H1 (cell line): ENCODE measurements at regions not wholly inside any gene's neighbourhood (a gene's known extent, or its start where the extent isn't known, plus 50 kb on each side); places are given as distances from the start of the nearest gene placed in this dataset.

Experiments used
- CTCF ChIA-PET: fragments of 300-600 bp; sonication (Branson Sonifier 250); formaldehyde crosslinking; loops from one replicate; lab custom pipeline; 2021; ENCODE audit not compliant: partially characterized antibody; lab: Charles Lee
- POLR2A ChIA-PET: fragments of 300-600 bp; sonication (Branson Sonifier 250); formaldehyde crosslinking; loops from one replicate; lab custom pipeline; 2021; ENCODE audit warnings: inconsistent platforms; ENCODE audit not compliant: partially characterized antibody; lab: Charles Lee
- DNase-seq, 2 experiments: peaks; one replicate each; pipeline versions ENCODE4 v3.0.0 to v3.0.0-alpha.2; 2010 to 2022; ENCODE audit warnings: low spot score in 2 of 2, low read depth in 1 of 2, mixed read lengths in 1 of 2
- FAIRE-seq: peaks from 2 replicates; lab custom pipeline; 2011; peaks lifted over from hg19 to GRCh38; lab: Jason Lieb, UNC
- H2AFZ ChIP-seq: 2 replicates; pipeline ENCODE4 v1.8.1; 2012; ENCODE audit warnings: low read length, inconsistent platforms
- H2AK5ac ChIP-seq: 2 replicates; pipeline ENCODE4 v1.6.1; 2013; ENCODE audit warnings: low read depth, low read length
- H2BK120ac ChIP-seq: replicated peaks from 2 replicates; pipeline ENCODE3; 2013; ENCODE audit warnings: low read depth, low read length, inconsistent platforms
- H2BK12ac ChIP-seq: 2 replicates; pipeline ENCODE4 v1.6.1; 2013; ENCODE audit warnings: low read depth, low read length
- H2BK15ac ChIP-seq: 2 replicates; pipeline ENCODE4 v1.6.1; 2013; ENCODE audit warnings: low read length
- H2BK20ac ChIP-seq: 2 replicates; pipeline ENCODE4 v1.6.1; 2013; ENCODE audit warnings: low read length
- H2BK5ac ChIP-seq: 2 replicates; pipeline ENCODE4 v1.6.1; 2013; ENCODE audit warnings: low read depth, low read length
- H3K14ac ChIP-seq: 2 replicates; pipeline ENCODE4 v1.6.1; 2013; ENCODE audit warnings: inconsistent platforms; ENCODE audit not compliant: insufficient read length
- H3K18ac ChIP-seq: 2 replicates; pipeline ENCODE4 v1.6.1; 2013; ENCODE audit warnings: low read length; ENCODE audit errors: extremely low read depth
- H3K23ac ChIP-seq: 2 replicates; pipeline ENCODE4 v1.6.1; 2013; ENCODE audit warnings: inconsistent platforms; ENCODE audit not compliant: insufficient read length
- H3K23me2 ChIP-seq: 2 replicates; pipeline ENCODE4 v1.6.1; 2013; ENCODE audit warnings: low read depth, low read length
- H3K27ac ChIP-seq: 2 replicates; pipeline ENCODE4 v1.6.1; 2011; ENCODE audit warnings: low read depth, low read length, inconsistent platforms
- H3K27me3 ChIP-seq, 4 experiments: replicated peaks in 1 of 4; 1 replicate in 1 of 4; 2 replicates in 3 of 4; pipeline versions ENCODE4 v1.6.1 to v1.8.1; 2011 to 2013; ENCODE audit warnings: low read length in 3 of 4, mild to moderate bottlenecking in 3 of 4, inconsistent platforms in 2 of 4, mixed read lengths in 2 of 4, moderate library complexity in 1 of 4; ENCODE audit not compliant: control insufficient read depth in 3 of 4, insufficient read depth in 3 of 4; ENCODE audit errors: extremely low read depth in 1 of 4
- H3K36me3 ChIP-seq, 4 experiments: 2 replicates each; pipeline versions ENCODE4 v1.6.1 to v1.8.1; 2011 to 2013; ENCODE audit warnings: mild to moderate bottlenecking in 4 of 4, low read length in 3 of 4, moderate library complexity in 2 of 4, control low read depth in 1 of 4, inconsistent platforms in 1 of 4; ENCODE audit not compliant: insufficient read depth in 4 of 4, control insufficient read depth in 2 of 4
- H3K4ac ChIP-seq: replicated peaks from 2 replicates; pipeline ENCODE3; 2013; ENCODE audit warnings: low read length, low read depth, mixed read lengths, inconsistent platforms; ENCODE audit not compliant: insufficient read length
- H3K4me1 ChIP-seq, 4 experiments: replicated peaks in 1 of 4; 1 replicate in 1 of 4; 2 replicates in 3 of 4; pipeline versions ENCODE4 v1.6.1 to v1.8.1; 2011 to 2013; ENCODE audit warnings: low read length in 3 of 4, inconsistent platforms in 2 of 4, mixed read lengths in 1 of 4; ENCODE audit not compliant: insufficient read depth in 4 of 4, control insufficient read depth in 3 of 4
- H3K4me2 ChIP-seq, 2 experiments: 2 replicates each; pipeline versions ENCODE4 v1.6.1 to v1.8.1; 2011 to 2013; ENCODE audit warnings: low read depth in 2 of 2, low read length in 2 of 2, control low read depth in 1 of 2, inconsistent platforms in 1 of 2, mild to moderate bottlenecking in 1 of 2; ENCODE audit not compliant: insufficient read depth in 1 of 2
- H3K4me3 ChIP-seq, 4 experiments: fragments of 200-600, 300-600 bp in 1 of 4; sonication (generic), shearing (Covaris generic), sonication (Bioruptor Twin) in 1 of 4; 2 replicates each; pipeline versions ENCODE4 v1.5.1 to v1.8.1; 2011 to 2016; ENCODE audit warnings: low read length in 4 of 4, low read depth in 3 of 4, control low read depth in 2 of 4, inconsistent platforms in 2 of 4, mild to moderate bottlenecking in 2 of 4, mixed read lengths in 1 of 4, moderate library complexity in 1 of 4; ENCODE audit not compliant: insufficient read depth in 2 of 4; ENCODE audit errors: extremely low read depth in 1 of 4
- H3K56ac ChIP-seq: replicated peaks from 2 replicates; pipeline ENCODE3; 2013; ENCODE audit warnings: low read depth, mild to moderate bottlenecking, mixed read lengths, low read length, inconsistent platforms; ENCODE audit not compliant: insufficient read length
- H3K79me1 ChIP-seq: 2 replicates; pipeline ENCODE4 v1.6.1; 2013; ENCODE audit warnings: low read depth, low read length, control low read depth
- H3K79me2 ChIP-seq, 2 experiments: 2 replicates each; pipeline versions ENCODE4 v1.6.1 to v1.8.1; 2012 to 2013; ENCODE audit warnings: low read length in 2 of 2, mild to moderate bottlenecking in 2 of 2, inconsistent platforms in 1 of 2; ENCODE audit not compliant: insufficient read depth in 2 of 2, control insufficient read depth in 1 of 2
- H3K9ac ChIP-seq, 4 experiments: replicated peaks in 1 of 4; 1 replicate in 1 of 4; 2 replicates in 3 of 4; pipeline versions ENCODE4 v1.6.1 to v1.8.1; 2011 to 2013; ENCODE audit warnings: low read depth in 3 of 4, low read length in 3 of 4, control low read depth in 2 of 4, mild to moderate bottlenecking in 2 of 4, moderate library complexity in 2 of 4, inconsistent platforms in 1 of 4; ENCODE audit errors: extremely low read depth in 1 of 4
- H3K9me3 ChIP-seq, 2 experiments: 2 replicates each; pipeline versions ENCODE4 v1.6.1 to v1.8.1; 2012 to 2013; ENCODE audit warnings: mild to moderate bottlenecking in 2 of 2, moderate library complexity in 2 of 2, control low read depth in 1 of 2, inconsistent platforms in 1 of 2, low read depth in 1 of 2, low read length in 1 of 2, mixed read lengths in 1 of 2; ENCODE audit not compliant: insufficient read depth in 2 of 2
- H4K20me1 ChIP-seq, 2 experiments: replicated peaks in 1 of 2; 2 replicates each; pipeline versions ENCODE3 to v1.8.1; 2011 to 2013; ENCODE audit warnings: inconsistent platforms in 2 of 2, low read length in 2 of 2, mild to moderate bottlenecking in 1 of 2; ENCODE audit not compliant: insufficient read depth in 2 of 2, control insufficient read depth in 1 of 2
- H4K5ac ChIP-seq: 2 replicates; pipeline ENCODE4 v1.6.1; 2013; ENCODE audit warnings: low read length, low read depth, mixed read lengths, inconsistent platforms; ENCODE audit not compliant: insufficient read length
- H4K8ac ChIP-seq: 2 replicates; pipeline ENCODE4 v1.8.0; 2013; ENCODE audit warnings: mild to moderate bottlenecking, moderate library complexity, low read length, inconsistent platforms; ENCODE audit not compliant: insufficient read depth; ENCODE audit errors: extremely low read depth
- H4K91ac ChIP-seq: replicated peaks from 2 replicates; pipeline ENCODE3; 2013; ENCODE audit warnings: low read length, mixed read lengths, inconsistent platforms; ENCODE audit not compliant: insufficient read length
- TAF1 ChIP-seq: IDR thresholded peaks from 2 replicates; pipeline ENCODE4 v1.6.1; 2011; ENCODE audit warnings: mild to moderate bottlenecking, low read depth, low read length
- WGBS, 2 experiments: shearing (Covaris generic) in 1 of 2; methylation state at CpG; one replicate each; pipeline versions ENCODE4 v1.1.6 to v1.1.7; 2013 to 2015; ENCODE audit warnings: low lambda C conversion rate in 2 of 2, mixed read lengths in 2 of 2, inconsistent platforms in 1 of 2, low coverage in 1 of 2, missing lambda C conversion rate in 1 of 2; ENCODE audit not compliant: insufficient replicate concordance in 2 of 2, insufficient coverage in 1 of 2, insufficient read length in 1 of 2; ENCODE audit errors: extremely low coverage in 1 of 2, missing lambda C conversion rate in 1 of 2; 5-methylcytosine and 5-hydroxymethylcytosine counted together

GRCh38 chr2:234305846-234306245 is 191.0 kb downstream of the ARL4C start:
- Histone ChIP-seq H2BK5ac (no peak overlapping the region), H2BK120ac (no peak overlapping the region), H3K4me1 (peaks cover 0 to 10% (median 7%) of the 10 kb centered on the region in 4 experiments; a peak in 3 of 7 replicates), H3K27ac (no peak overlapping the region), H3K36me3 (no peaks in the 10 kb centered on the region; a peak in 1 of 8 replicates), H2AK5ac (no peak overlapping the region), H2BK20ac (0 out of 2 replicates have a peak overlapping the region, but pooled peaks have one; percentile 15), H4K91ac (no peak overlapping the region), H4K5ac (no peak overlapping the region), H3K23ac (no peak overlapping the region), H2AFZ (no peak overlapping the region), H3K27me3 (no peaks in the 10 kb centered on the region), H3K9me3 (peaks cover 0 to 6% of the 10 kb centered on the region in 2 experiments; a peak in 1 of 4 replicates), H3K18ac (peak overlapping the region; percentile 52; the same call in 1 of the 2 replicates), H3K79me2 (no peaks in the 10 kb centered on the region), H3K4me3 (no peak overlapping the region), H3K23me2 (no peaks in the 10 kb centered on the region), H2BK15ac (0 out of 2 replicates have a peak overlapping the region, but pooled peaks have one; percentile 32), H4K8ac (no peak overlapping the region), H3K56ac (no peak overlapping the region), H3K4ac (no peak overlapping the region), H3K79me1 (no peaks in the 10 kb centered on the region), H3K4me2 (no peak overlapping the region), H3K14ac (no peak overlapping the region), H3K9ac (no peak overlapping the region), H4K20me1 (no peaks in the 10 kb centered on the region), H2BK12ac (peak overlapping the region; percentile 32; the same call in 1 of the 2 replicates)
- ChIA-PET POLR2A (no interaction called here), CTCF (interaction anchor here (1.3 to 2.0 kb wide), 3 partner anchors 11 to 69 kb away, joined by 3 to 7 read pairs (median 4); no protein-coding TSS in a partner anchor)
- FAIRE-seq (no peak), DNase-seq (no peak)
- TF ChIP-seq TAF1 = no peak
- WGBS, 2 experiments = 83% methylated on average over 4 of the region's 4 CpGs; no CpG with 5 or more reads in 1 of the 2 experiments
